Astrocyte (in vitro differentiated cells and primary cell): ENCODE measurements at regions not wholly inside any gene's neighbourhood (a gene's known extent, or its start where the extent isn't known, plus 50 kb on each side); places are given as distances from the start of the nearest gene placed in this dataset.

ENCODE experiments used
- CTCF ChIP-seq: IDR thresholded peaks from 2 replicates; pipeline ENCODE4 v1.5.1; 2011; ENCODE audit warnings: low read depth, mild to moderate bottlenecking, inconsistent platforms, low read length, moderate library complexity; ENCODE audit not compliant: insufficient read depth
- EZH2 ChIP-seq: IDR thresholded peaks from 2 replicates; pipeline ENCODE4 v1.6.1; 2012; ENCODE audit warnings: mild to moderate bottlenecking, low read length, inconsistent platforms; ENCODE audit not compliant: insufficient read depth

GRCh38 chrX:117094149-117094548 is 631.4 kb upstream of the CT83 start:
- TF ChIP-seq CTCF (no peak), EZH2 (no peak)
